BJ (cell line): ENCODE measurements at regions not wholly inside any gene's neighbourhood (a gene's known extent, or its start where the extent isn't known, plus 50 kb on each side); places are given as distances from the start of the nearest gene placed in this dataset.

Source experiments
- CTCF ChIA-PET: fragments of 350-600 bp; formaldehyde crosslinking; extraction: SDS; loops from one replicate; lab custom pipeline; 2021; ENCODE audit warnings: antibody characterized with exemption, inconsistent platforms; lab: Yijun Ruan, JAX
- POLR2A ChIA-PET: fragments of 300-600 bp; sonication (Branson Sonifier 250); formaldehyde crosslinking; extraction: SDS; loops from one replicate; lab custom pipeline; 2021; ENCODE audit warnings: antibody characterized with exemption; lab: Charles Lee
- DNase-seq: peaks from one replicate; pipeline ENCODE4 v3.0.0-alpha.2; 2011; ENCODE audit warnings: low read depth
- H3K27me3 ChIP-seq: 2 replicates; pipeline ENCODE4 v1.6.0; 2011; ENCODE audit warnings: low read length; ENCODE audit not compliant: control insufficient read depth, insufficient read depth
- H3K36me3 ChIP-seq: 2 replicates; pipeline ENCODE4 v1.5.1; 2011; ENCODE audit warnings: low read length; ENCODE audit not compliant: control insufficient read depth, insufficient read depth
- H3K4me3 ChIP-seq: 2 replicates; pipeline ENCODE4 v1.5.1; 2011; ENCODE audit warnings: low read depth, mild to moderate bottlenecking, control low read depth, low read length
- TF ChIP-seq, protein P1 (sequence below): IDR thresholded peaks from 2 replicates; pipeline ENCODE4 v1.5.1; 2011; ENCODE audit warnings: low read depth, mild to moderate bottlenecking, control low read depth, inconsistent platforms, low read length, moderate library complexity; ENCODE audit not compliant: insufficient read depth

DNA sequence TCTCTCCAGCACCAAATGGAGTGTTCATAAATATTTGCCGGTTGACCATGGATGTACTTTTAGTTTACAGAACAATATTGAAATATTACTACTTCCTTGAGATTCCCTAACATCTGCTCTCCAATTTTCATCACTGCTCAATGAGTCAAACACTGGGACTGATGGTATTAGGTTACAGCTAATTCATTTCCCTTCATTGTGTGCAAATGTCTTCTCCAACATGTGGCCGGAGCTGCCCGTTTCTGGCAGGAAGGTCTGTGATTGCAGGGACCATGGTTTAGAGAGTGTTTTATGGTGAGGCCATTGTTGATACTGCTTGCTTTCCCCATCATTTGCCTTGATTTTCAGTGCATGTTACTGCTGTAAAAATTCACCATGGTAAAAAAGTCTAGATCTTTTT, 209.3 kb downstream of the HS3ST3B1 start:
- ChIA-PET CTCF (no interaction called here), POLR2A (no interaction called here)
- Histone ChIP-seq H3K4me3 (no peak overlapping the region), H3K27me3 (no peaks in the 10 kb centered on the region), H3K36me3 (no peaks in the 10 kb centered on the region)
- TF ChIP-seq, protein P1, sequence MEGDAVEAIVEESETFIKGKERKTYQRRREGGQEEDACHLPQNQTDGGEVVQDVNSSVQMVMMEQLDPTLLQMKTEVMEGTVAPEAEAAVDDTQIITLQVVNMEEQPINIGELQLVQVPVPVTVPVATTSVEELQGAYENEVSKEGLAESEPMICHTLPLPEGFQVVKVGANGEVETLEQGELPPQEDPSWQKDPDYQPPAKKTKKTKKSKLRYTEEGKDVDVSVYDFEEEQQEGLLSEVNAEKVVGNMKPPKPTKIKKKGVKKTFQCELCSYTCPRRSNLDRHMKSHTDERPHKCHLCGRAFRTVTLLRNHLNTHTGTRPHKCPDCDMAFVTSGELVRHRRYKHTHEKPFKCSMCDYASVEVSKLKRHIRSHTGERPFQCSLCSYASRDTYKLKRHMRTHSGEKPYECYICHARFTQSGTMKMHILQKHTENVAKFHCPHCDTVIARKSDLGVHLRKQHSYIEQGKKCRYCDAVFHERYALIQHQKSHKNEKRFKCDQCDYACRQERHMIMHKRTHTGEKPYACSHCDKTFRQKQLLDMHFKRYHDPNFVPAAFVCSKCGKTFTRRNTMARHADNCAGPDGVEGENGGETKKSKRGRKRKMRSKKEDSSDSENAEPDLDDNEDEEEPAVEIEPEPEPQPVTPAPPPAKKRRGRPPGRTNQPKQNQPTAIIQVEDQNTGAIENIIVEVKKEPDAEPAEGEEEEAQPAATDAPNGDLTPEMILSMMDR: no peak
- peak; percentile 1 for DNase-seq

DNA sequence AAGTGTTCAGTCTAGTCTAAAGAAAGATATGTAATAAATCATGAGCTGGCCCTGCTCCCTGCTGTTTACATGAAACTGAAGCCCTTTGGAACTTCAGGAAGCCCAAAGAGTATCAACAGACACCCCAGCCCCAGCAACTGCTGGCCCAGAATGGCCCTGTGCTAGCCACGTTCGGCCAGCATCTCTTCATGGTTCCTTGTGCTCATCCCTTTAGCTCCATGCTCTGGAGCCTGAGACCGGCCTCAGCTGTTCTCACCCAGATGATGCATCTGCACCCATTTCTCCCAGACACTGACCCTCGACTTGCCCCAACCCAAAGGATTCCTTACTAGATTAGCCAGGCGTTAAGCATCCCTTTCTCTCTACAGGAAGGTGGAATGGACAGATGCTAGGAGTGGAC, 207.3 kb downstream of the HS3ST3B1 start:
- H3K4me3 ChIP-seq: no peak overlapping the region
- CTCF ChIA-PET: no interaction called here
- no peaks in the 10 kb centered on the region for H3K36me3 ChIP-seq
- no peak for DNase-seq
- POLR2A ChIA-PET: no interaction called here
- TF ChIP-seq, protein P1: no peak
- H3K27me3 ChIP-seq: no peaks in the 10 kb centered on the region

DNA sequence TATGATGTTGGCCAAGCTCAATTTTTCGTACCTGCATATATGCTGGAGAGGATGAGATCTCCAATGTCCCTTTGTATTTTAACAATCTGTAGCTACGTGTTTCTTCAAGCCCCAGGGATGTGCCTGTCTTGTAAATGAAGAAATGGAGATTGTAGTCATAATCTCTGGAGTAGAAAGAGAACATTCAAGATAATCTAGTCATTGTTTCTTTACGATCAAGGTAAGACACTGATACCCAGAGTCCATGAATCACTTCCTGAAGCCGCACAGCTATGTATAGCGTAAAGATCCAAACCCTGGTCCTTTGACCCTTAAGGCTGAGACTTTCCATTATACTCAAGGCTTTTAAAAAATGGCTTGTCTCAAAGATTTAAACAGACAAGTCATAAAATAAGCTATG, 205.5 kb downstream of the HS3ST3B1 start:
- Histone ChIP-seq H3K36me3 (no peaks in the 10 kb centered on the region), H3K27me3 (no peaks in the 10 kb centered on the region), H3K4me3 (no peak overlapping the region)
- CTCF ChIA-PET: interaction anchor here (1.0 kb wide), 1 partner anchor 118 kb away, joined by 3 read pairs; no protein-coding TSS in a partner anchor
- DNase-seq: no peak
- TF ChIP-seq, protein P1: no peak
- POLR2A ChIA-PET: no interaction called here

DNA sequence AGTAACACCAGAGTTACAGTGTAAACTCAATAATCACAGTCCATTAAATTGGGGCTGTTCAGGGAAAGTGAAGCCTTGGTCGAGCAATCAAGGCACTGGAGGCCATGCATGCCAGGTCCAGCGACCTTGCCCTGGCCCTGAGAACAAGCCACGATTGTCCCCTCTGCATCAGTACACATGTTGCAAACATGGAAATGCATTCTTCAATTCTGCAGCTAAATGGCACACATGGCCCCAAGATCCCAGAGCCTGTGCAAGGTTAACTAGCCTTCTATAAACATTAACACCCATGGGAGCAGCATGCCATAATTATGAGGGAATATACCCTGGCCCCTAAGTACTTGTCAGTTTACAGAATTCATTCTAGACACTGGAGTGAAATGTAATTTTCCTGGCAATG, 204.7 kb downstream of the HS3ST3B1 start:
- CTCF ChIA-PET: interaction anchor here (1.0 kb wide), 1 partner anchor 119 kb away, joined by 3 read pairs; no protein-coding TSS in a partner anchor

DNA sequence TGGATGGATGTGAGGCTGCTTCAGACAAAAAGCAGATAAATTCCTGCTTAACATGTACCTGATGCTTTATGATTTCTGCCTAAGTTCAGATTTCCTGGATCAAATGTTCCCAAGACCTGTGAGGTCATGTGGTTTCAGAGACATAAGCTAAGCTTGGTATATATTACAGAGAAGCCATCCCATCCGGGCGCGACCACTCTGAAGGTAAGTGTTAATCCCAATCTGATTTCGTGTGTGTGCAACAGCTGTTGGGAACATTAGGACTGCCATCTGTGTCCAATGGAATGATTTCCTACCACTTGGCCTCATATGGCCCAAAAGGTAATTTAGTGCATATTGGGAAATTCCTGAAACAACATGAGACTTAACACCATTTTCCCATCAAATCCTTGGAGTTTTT, 199.1 kb downstream of the HS3ST3B1 start:
- H3K4me3 ChIP-seq: no peak overlapping the region
- POLR2A ChIA-PET: no interaction called here
- no peaks in the 10 kb centered on the region for H3K27me3 ChIP-seq
- TF ChIP-seq, protein P1: no peak
- CTCF ChIA-PET: interaction anchor here (1.1 kb wide), 1 partner anchor 24 kb away, joined by 3 read pairs; no protein-coding TSS in a partner anchor
- H3K36me3 ChIP-seq: no peaks in the 10 kb centered on the region
- no peak for DNase-seq

More for the DNA sequence above, 204.7 kb downstream of the HS3ST3B1 start:
- no peaks in the 10 kb centered on the region for H3K36me3 ChIP-seq
- POLR2A ChIA-PET: no interaction called here
- TF ChIP-seq, protein P1: no peak
- DNase-seq: no peak
- H3K27me3 ChIP-seq: no peaks in the 10 kb centered on the region
- H3K4me3 ChIP-seq: no peak overlapping the region
